GM12891 (cell line): ENCODE measurements at regions not wholly inside any gene's neighbourhood (a gene's known extent, or its start where the extent isn't known, plus 50 kb on each side); places are given as distances from the start of the nearest gene placed in this dataset.

Experiments
- DNase-seq: peaks from one replicate; pipeline ENCODE4 v3.0.0; 2011; ENCODE audit warnings: low spot score; ENCODE audit not compliant: insufficient read length
- FAIRE-seq: peaks from 2 replicates; lab custom pipeline; 2011; peaks lifted over from hg19 to GRCh38; lab: Jason Lieb, UNC
- PAX5 ChIP-seq: IDR thresholded peaks from 2 replicates; pipeline ENCODE4 v1.6.1; 2011; ENCODE audit warnings: low read length, moderate library complexity, mild to moderate bottlenecking; ENCODE audit not compliant: insufficient read depth, severe bottlenecking
- POLR2A ChIP-seq: IDR thresholded peaks from 2 replicates; pipeline ENCODE4 v1.6.1; 2011; ENCODE audit warnings: low read depth, low read length, control low read depth
- POLR2AphosphoS5 ChIP-seq: IDR thresholded peaks from 2 replicates; pipeline ENCODE4 v1.6.1; 2011; ENCODE audit warnings: low read depth, low read length, control low read depth
- POU2F2 ChIP-seq: IDR thresholded peaks from 2 replicates; pipeline ENCODE4 v1.6.1; 2011; ENCODE audit warnings: low read depth, mild to moderate bottlenecking, control low read depth, low read length, moderate library complexity
- SPI1 ChIP-seq: IDR thresholded peaks from 2 replicates; pipeline ENCODE4 v1.6.1; 2011; ENCODE audit warnings: low read depth, low read length, control low read depth
- TAF1 ChIP-seq: IDR thresholded peaks from 2 replicates; pipeline ENCODE4 v1.6.1; 2011; ENCODE audit warnings: low read depth, low read length, control low read depth

DNA sequence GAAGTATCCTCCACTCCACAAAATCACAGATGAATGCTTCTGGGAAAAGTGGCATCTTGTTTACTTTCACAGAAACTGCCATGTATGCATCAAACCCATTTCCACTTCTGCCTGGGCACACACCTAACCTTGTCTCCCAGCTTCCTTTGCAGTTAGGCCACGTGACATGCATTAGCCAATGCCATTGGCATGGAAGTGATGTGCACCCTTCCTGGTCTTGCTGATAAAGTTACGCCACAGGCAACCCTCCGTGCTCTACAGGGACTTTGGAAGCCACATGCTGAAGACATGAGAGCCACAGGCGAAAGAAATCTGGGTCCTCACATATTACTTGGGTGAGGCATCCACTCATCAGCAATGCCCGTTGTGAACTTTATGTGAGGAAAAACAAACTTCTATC, 123.3 kb downstream of the USP46 start:
- DNase-seq, result no peak
- TF ChIP-seq POLR2A, result no peak
- no peak for TF ChIP-seq TAF1
- no peak for TF ChIP-seq PAX5
- no peak for TF ChIP-seq POU2F2
- no peak for TF ChIP-seq POLR2AphosphoS5
- TF ChIP-seq SPI1, result no peak
- FAIRE-seq, result no peak
